Esophagus squamous epithelium (tissue), 4 donors: ENCODE measurements at regions not wholly inside any gene's neighbourhood (a gene's known extent, or its start where the extent isn't known, plus 50 kb on each side); places are given as distances from the start of the nearest gene placed in this dataset.

Experiments
- CTCF ChIP-seq, 6 experiments: fragments of 450-650 bp in 4 of 6; fragments of 200-600 bp in 2 of 6; sonication (generic) in 2 of 6; IDR thresholded peaks; one replicate each; pipeline ENCODE4 v1.5.1; 2016 to 2019; ENCODE audit warnings: antibody characterized with exemption in 6 of 6, mild to moderate bottlenecking in 4 of 6, moderate library complexity in 4 of 6
- POLR2A ChIP-seq, 4 donors: fragments of 450-650 bp; IDR thresholded peaks; one replicate each; pipeline ENCODE4 v1.6.1; 2017; ENCODE audit warnings: antibody characterized with exemption in 4 of 4, mild to moderate bottlenecking in 4 of 4, moderate library complexity in 3 of 4

GRCh38 chr11:135069890-135070289 is 657.8 kb upstream of the B3GAT1 start:
- TF ChIP-seq CTCF (IDR thresholded peaks at IDR 0.05) (no peak), POLR2A (IDR thresholded peaks at IDR 0.05) (no peak)
